ENCODE measurements at regions not wholly inside any gene's neighbourhood (a gene's known extent, or its start where the extent isn't known, plus 50 kb on each side); places are given as distances from the start of the nearest gene placed in this dataset.

DNA sequence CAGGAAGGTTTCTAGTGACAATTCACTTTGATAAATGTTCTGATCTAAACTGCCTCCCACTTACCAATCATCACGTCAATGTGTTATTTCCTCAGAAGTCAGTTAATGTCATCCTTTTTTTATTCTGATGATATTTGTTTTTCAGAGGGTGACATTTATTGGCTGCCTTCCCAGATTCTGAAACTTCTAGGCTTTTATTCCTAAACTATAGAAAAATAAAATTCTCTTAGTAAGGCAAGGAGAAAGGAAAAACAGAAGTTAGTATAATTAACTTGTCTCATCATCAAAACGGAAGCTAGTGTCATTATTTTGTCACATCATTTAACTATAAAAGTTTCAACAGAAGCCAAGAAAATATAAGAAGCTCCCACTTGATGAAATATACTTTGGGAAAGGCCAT is 100.0 kb upstream of the C3orf80 start:
- DNase-seq = no peak
- TF ChIP-seq POLR2A (IDR thresholded peaks at IDR 0.05) = no peak
- TF ChIP-seq, protein P1, sequence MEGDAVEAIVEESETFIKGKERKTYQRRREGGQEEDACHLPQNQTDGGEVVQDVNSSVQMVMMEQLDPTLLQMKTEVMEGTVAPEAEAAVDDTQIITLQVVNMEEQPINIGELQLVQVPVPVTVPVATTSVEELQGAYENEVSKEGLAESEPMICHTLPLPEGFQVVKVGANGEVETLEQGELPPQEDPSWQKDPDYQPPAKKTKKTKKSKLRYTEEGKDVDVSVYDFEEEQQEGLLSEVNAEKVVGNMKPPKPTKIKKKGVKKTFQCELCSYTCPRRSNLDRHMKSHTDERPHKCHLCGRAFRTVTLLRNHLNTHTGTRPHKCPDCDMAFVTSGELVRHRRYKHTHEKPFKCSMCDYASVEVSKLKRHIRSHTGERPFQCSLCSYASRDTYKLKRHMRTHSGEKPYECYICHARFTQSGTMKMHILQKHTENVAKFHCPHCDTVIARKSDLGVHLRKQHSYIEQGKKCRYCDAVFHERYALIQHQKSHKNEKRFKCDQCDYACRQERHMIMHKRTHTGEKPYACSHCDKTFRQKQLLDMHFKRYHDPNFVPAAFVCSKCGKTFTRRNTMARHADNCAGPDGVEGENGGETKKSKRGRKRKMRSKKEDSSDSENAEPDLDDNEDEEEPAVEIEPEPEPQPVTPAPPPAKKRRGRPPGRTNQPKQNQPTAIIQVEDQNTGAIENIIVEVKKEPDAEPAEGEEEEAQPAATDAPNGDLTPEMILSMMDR (IDR thresholded peaks at IDR 0.05) = no peak
- intact Hi-C loops (cut with DNase I; ENCODE audit: low total_unique reads) = no loop called here
- WGBS, 2 donors = 40 to 44% methylated on average over 2 of the region's 2 CpGs
- H3K36me3 ChIP-seq (ENCODE audit: low read depth, missing control alignments) = no peaks in the 10 kb centered on the region
- no peaks in the 10 kb centered on the region for H3K27me3 ChIP-seq
- H3K9me3 ChIP-seq = no peaks in the 10 kb centered on the region
- H3K27ac ChIP-seq = no peak overlapping the region
- no peak overlapping the region for H3K4me3 ChIP-seq
- no peaks in the 10 kb centered on the region for H3K4me1 ChIP-seq

DNA sequence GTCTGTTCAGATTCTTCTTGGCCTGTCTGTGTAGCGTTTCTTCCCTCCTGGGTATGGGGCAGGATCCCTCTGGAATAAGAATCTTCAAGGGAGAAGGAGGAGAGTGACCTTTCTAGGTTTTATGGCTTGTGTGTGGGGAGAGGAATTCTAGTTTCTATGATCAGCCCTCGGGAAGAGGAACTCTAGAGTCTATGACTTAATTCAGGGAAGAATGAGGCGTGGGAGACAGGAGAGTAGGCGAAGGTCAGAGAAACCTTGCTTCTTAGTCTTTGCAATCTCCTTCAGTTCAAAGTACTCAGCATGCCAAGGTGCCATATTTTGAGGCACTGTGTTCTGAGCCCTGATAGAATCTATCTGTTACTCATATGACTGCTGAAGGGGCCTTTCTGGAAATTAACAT is 99.2 kb upstream of the C3orf80 start:
- no peaks in the 10 kb centered on the region for H3K9me3 ChIP-seq
- no peak for DNase-seq
- no peak overlapping the region for H3K4me3 ChIP-seq
- H3K27ac ChIP-seq = no peak overlapping the region
- 61 to 74% methylated on average over 4 of the region's 4 CpGs for WGBS, 2 donors
- H3K36me3 ChIP-seq (ENCODE audit: low read depth, missing control alignments) = no peaks in the 10 kb centered on the region
- intact Hi-C loops (cut with DNase I; ENCODE audit: low total_unique reads) = no loop called here
- TF ChIP-seq, protein P1 (IDR thresholded peaks at IDR 0.05) = no peak
- no peak for TF ChIP-seq POLR2A (IDR thresholded peaks at IDR 0.05)
- no peaks in the 10 kb centered on the region for H3K4me1 ChIP-seq
- H3K27me3 ChIP-seq = no peaks in the 10 kb centered on the region

DNA sequence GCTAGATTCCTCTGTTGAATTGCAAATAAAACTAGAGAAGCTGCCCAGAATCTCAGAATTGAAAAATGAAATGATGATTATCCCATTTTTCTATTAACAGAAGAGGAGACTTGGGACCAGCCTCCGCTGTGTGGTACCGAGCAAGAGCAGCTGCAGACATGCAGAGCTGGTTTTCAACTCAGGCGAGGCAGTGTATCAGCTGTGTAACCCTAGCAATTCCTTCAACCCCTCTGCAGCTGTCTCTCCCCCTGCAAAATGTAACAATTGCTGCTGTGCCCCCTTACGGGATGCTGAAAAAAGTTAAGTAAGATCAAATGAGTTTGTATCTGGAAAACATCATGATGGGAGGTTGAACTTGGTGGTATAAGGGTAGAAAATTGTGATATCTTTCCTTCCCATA is 98.5 kb upstream of the C3orf80 start:
- DNase-seq = no peak
- Histone ChIP-seq H3K36me3 (ENCODE audit: low read depth, missing control alignments) (no peaks in the 10 kb centered on the region), H3K27me3 (no peaks in the 10 kb centered on the region), H3K4me3 (no peak overlapping the region), H3K27ac (no peak overlapping the region), H3K9me3 (no peaks in the 10 kb centered on the region), H3K4me1 (no peaks in the 10 kb centered on the region)
- TF ChIP-seq, protein P1 (IDR thresholded peaks at IDR 0.05) = no peak
- TF ChIP-seq POLR2A (IDR thresholded peaks at IDR 0.05) = no peak
- intact Hi-C loops (cut with DNase I; ENCODE audit: low total_unique reads) = no loop called here
- 73% methylated on average over 4 of the region's 4 CpGs for WGBS, 2 donors

DNA sequence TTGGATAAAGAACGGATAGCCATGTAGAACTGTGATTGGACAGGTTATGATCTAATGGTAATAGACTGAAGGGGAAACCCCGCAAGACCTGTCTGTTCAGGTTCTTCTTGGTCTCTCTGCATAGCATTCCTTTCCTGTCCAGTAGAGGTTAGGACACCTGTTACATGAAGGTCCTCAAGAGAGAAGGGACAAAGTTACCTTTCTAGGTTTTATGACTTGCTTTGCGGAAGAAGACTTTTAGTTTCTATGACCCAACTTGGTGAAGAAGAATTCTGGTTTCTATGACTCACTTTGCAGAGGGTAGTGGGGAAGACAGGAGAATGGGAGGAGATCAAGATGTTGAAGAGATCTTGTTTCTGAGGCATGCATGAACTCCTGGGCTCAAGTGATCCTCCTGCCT is 97.9 kb upstream of the C3orf80 start:
- Histone ChIP-seq H3K27me3 (no peaks in the 10 kb centered on the region), H3K4me3 (no peak overlapping the region), H3K27ac (no peak overlapping the region), H3K36me3 (ENCODE audit: low read depth, missing control alignments) (no peaks in the 10 kb centered on the region), H3K4me1 (no peaks in the 10 kb centered on the region), H3K9me3 (no peaks in the 10 kb centered on the region)
- intact Hi-C loops (cut with DNase I; ENCODE audit: low total_unique reads) = no loop called here
- WGBS, 2 donors = 83 to 93% methylated on average over 3 of the region's 3 CpGs
- DNase-seq = no peak
- TF ChIP-seq, protein P1 (IDR thresholded peaks at IDR 0.05) = no peak
- no peak for TF ChIP-seq POLR2A (IDR thresholded peaks at IDR 0.05)

DNA sequence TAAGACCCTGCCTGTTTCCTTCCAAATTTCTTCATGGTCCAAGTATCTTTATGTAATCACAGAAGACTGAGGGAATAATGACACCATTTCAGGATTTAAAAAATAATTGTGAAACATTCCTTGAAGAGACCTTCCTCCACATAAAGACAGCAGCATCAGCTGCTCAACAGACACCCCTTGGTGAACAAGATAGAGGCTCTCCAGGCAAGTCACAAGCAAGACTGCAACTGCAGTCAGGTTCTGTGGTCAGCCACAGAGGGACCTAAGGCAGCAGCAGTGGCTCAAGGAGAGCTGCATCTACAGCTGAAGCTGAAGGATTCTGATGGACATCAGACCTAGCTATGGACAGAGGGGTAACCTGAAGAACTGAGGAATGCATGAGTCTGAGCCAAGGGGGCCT is 97.2 kb upstream of the C3orf80 start:
- no peaks in the 10 kb centered on the region for H3K36me3 ChIP-seq (ENCODE audit: low read depth, missing control alignments)
- no peak overlapping the region for H3K27ac ChIP-seq
- no peak for TF ChIP-seq POLR2A (IDR thresholded peaks at IDR 0.05)
- TF ChIP-seq, protein P1 (IDR thresholded peaks at IDR 0.05) = no peak
- no peaks in the 10 kb centered on the region for H3K27me3 ChIP-seq
- H3K9me3 ChIP-seq = no peaks in the 10 kb centered on the region
- no peaks in the 10 kb centered on the region for H3K4me1 ChIP-seq
- DNase-seq = no peak
- H3K4me3 ChIP-seq = no peak overlapping the region
- intact Hi-C loops (cut with DNase I; ENCODE audit: low total_unique reads) = no loop called here
